Activated naive CD4-positive, alpha-beta T cell treated with anti-CD3 and anti-CD28 coated beads, Interleukin-2, amount 50 U/mL, for 24 hours (primary cell): ENCODE measurements at regions not wholly inside any gene's neighbourhood (a gene's known extent, or its start where the extent isn't known, plus 50 kb on each side); places are given as distances from the start of the nearest gene placed in this dataset.

Experiments used
- H3K27ac Mint-ChIP-seq: one replicate; pipeline ENCODE4 v1.8.0; 2021; ENCODE audit warnings: mild to moderate bottlenecking, mixed read lengths
- H3K27me3 Mint-ChIP-seq: one replicate; pipeline ENCODE4 v1.8.0; 2021; ENCODE audit warnings: mixed read lengths
- H3K36me3 Mint-ChIP-seq: one replicate; pipeline ENCODE4 v1.8.0; 2021; ENCODE audit warnings: mixed read lengths
- H3K4me1 Mint-ChIP-seq: one replicate; pipeline ENCODE4 v1.8.0; 2021; ENCODE audit warnings: mixed read lengths
- H3K4me3 Mint-ChIP-seq: one replicate; pipeline ENCODE4 v1.8.0; 2021; ENCODE audit warnings: mild to moderate bottlenecking, mixed read lengths
- H3K9me3 Mint-ChIP-seq: one replicate; pipeline ENCODE4 v1.8.0; 2021; ENCODE audit warnings: mixed read lengths

GRCh38 chr14:34931206-34931605, 51.6 kb upstream of the SRP54 start:
- H3K4me3 Mint-ChIP-seq = peak overlapping the region; percentile 75
- H3K4me1 Mint-ChIP-seq = peaks cover 43% of the 10 kb centered on the region
- H3K27me3 Mint-ChIP-seq = no peaks in the 10 kb centered on the region
- H3K27ac Mint-ChIP-seq = peak overlapping the region; percentile 98
- peaks cover 2% of the 10 kb centered on the region for H3K36me3 Mint-ChIP-seq
- peaks cover 5% of the 10 kb centered on the region for H3K9me3 Mint-ChIP-seq

GRCh38 chr14:34930591-34931091, 52.2 kb upstream of the SRP54 start:
- H3K4me1 Mint-ChIP-seq = peaks cover 42% of the 10 kb centered on the region
- peaks cover 2% of the 10 kb centered on the region for H3K36me3 Mint-ChIP-seq
- no peaks in the 10 kb centered on the region for H3K27me3 Mint-ChIP-seq
- H3K4me3 Mint-ChIP-seq = peak overlapping the region; percentile 75
- H3K9me3 Mint-ChIP-seq = peaks cover 5% of the 10 kb centered on the region
- peak overlapping the region; percentile 98 for H3K27ac Mint-ChIP-seq

- Mint-ChIP-seq H3K9me3 (no peaks in the 10 kb centered on the region), H3K27ac (peak overlapping the region; percentile 79)
Measured at GRCh38 chr14:34926552-34926951, 51.4 kb upstream of the BAZ1A start.

More at GRCh38 chr14:34926552-34926951, 51.4 kb upstream of the BAZ1A start:
- Mint-ChIP-seq H3K27me3 (no peaks in the 10 kb centered on the region), H3K4me3 (no peak overlapping the region), H3K4me1 (peaks cover 30% of the 10 kb centered on the region), H3K36me3 (peaks cover 6% of the 10 kb centered on the region)
